ENCODE measurements at regions not wholly inside any gene's neighbourhood (a gene's known extent, or its start where the extent isn't known, plus 50 kb on each side); places are given as distances from the start of the nearest gene placed in this dataset.
"Not testable (repeated sequence)": the region's sequence is repeated elsewhere in the genome, so short reads cannot be mapped to it uniquely, and the experiment has no call there.

GRCh38 chr6:6873778-6874177, 234.0 kb upstream of the RREB1 start:
- DNase-seq = no peak

- no peak for DNase-seq
Measured at GRCh38 chr6:6875818-6876470, 231.8 kb upstream of the RREB1 start.

GRCh38 chr6:6877792-6878191, 230.0 kb upstream of the RREB1 start:
- not testable (repeated sequence) for DNase-seq

- no peak for DNase-seq
Measured at GRCh38 chr6:6878887-6879585, 228.7 kb upstream of the RREB1 start.

GRCh38 chr6:6879586-6879974, 228.2 kb upstream of the RREB1 start:
- not testable (repeated sequence) for DNase-seq

GRCh38 chr6:6880745-6881437, 226.9 kb upstream of the RREB1 start:
- DNase-seq = no peak

- DNase-seq = no peak
Measured at GRCh38 chr6:6881438-6882225, 226.1 kb upstream of the RREB1 start.

- no peak for DNase-seq
Measured at GRCh38 chr6:6882592-6882991, 225.2 kb upstream of the RREB1 start.

GRCh38 chr6:6883011-6883410, 224.8 kb upstream of the RREB1 start:
- no peak for DNase-seq

- no peak for DNase-seq
Measured at GRCh38 chr6:6884193-6884627, 223.6 kb upstream of the RREB1 start.

- no peak for DNase-seq
Measured at GRCh38 chr6:6884916-6885315, 222.8 kb upstream of the RREB1 start.

- no peak for DNase-seq
Measured at GRCh38 chr6:6885521-6886170, 222.1 kb upstream of the RREB1 start.

GRCh38 chr6:6886171-6886885, 221.4 kb upstream of the RREB1 start:
- DNase-seq = no peak

- no peak for DNase-seq
Measured at GRCh38 chr6:6886886-6887285, 220.9 kb upstream of the RREB1 start.

- DNase-seq = no peak
Measured at GRCh38 chr6:6889601-6890000, 218.2 kb upstream of the RREB1 start.

- DNase-seq = no peak
Measured at GRCh38 chr6:6890400-6890858, 217.3 kb upstream of the RREB1 start.

GRCh38 chr6:6891125-6891721, 216.5 kb upstream of the RREB1 start:
- DNase-seq = no peak

GRCh38 chr6:6891949-6892461, 215.8 kb upstream of the RREB1 start:
- DNase-seq = no peak

GRCh38 chr6:6892744-6893583, 214.8 kb upstream of the RREB1 start:
- no peak for DNase-seq

GRCh38 chr6:6893701-6894100, 214.1 kb upstream of the RREB1 start:
- DNase-seq = no peak

Measured in stimulated activated naive CD4-positive, alpha-beta T cell treated with Interleukin-2 at 50 U/mL for 16 hours (primary cell).